IMR-90 (cell line): ENCODE measurements at regions not wholly inside any gene's neighbourhood (a gene's known extent, or its start where the extent isn't known, plus 50 kb on each side); places are given as distances from the start of the nearest gene placed in this dataset.
A peak's percentile ranks its signal among the peaks of the same experiment; 100 is the strongest.

ENCODE experiments used
- ATAC-seq: fragments of 200-7000 bp; cut with Tn5 transposase; 2 replicates; pipeline ENCODE4 v1.9.1; 2020; ENCODE audit warnings: low read depth, mild to moderate bottlenecking, moderate library complexity
- BruUV-seq: library from RNA; stranded (reverse); fragments of 400-500 nt; replicated peaks from 2 replicates; lab custom pipeline; 2021; lab: Mats Ljungman, UMichigan
- CTCF ChIA-PET: fragments of 300-600 bp; formaldehyde crosslinking; extraction: SDS; loops from one replicate; lab custom pipeline; 2021; ENCODE audit warnings: antibody characterized with exemption; lab: Yijun Ruan, JAX
- POLR2A ChIA-PET: fragments of 300-600 bp; sonication (Branson Sonifier 250); formaldehyde crosslinking; loops from one replicate; lab custom pipeline; 2022; ENCODE audit warnings: antibody characterized with exemption; ENCODE audit not compliant: unreplicated experiment; lab: Charles Lee
- DNase-seq: peaks from one replicate; pipeline ENCODE4 v3.0.0; 2013
- H2AFZ ChIP-seq: replicated peaks from 2 replicates; pipeline ENCODE3; 2013; ENCODE audit warnings: low read length, mild to moderate bottlenecking; ENCODE audit not compliant: poor library complexity
- H2AK5ac ChIP-seq: 2 replicates; pipeline ENCODE4 v1.6.1; 2013; ENCODE audit warnings: low read depth, low read length, inconsistent platforms
- H2AK9ac ChIP-seq: replicated peaks from 2 replicates; pipeline ENCODE3; 2013; ENCODE audit warnings: mild to moderate bottlenecking, low read depth, low read length, moderate library complexity; ENCODE audit not compliant: poor library complexity
- H2BK120ac ChIP-seq: 2 replicates; pipeline ENCODE4 v1.6.1; 2013; ENCODE audit warnings: low read depth, low read length, inconsistent platforms
- H2BK15ac ChIP-seq: 3 replicates; pipeline ENCODE4 v1.6.1; 2013; ENCODE audit warnings: low read depth, low read length, inconsistent platforms
- H2BK20ac ChIP-seq: 2 replicates; pipeline ENCODE4 v1.6.1; 2013; ENCODE audit warnings: low read depth, mild to moderate bottlenecking, inconsistent platforms, low read length, moderate library complexity
- H2BK5ac ChIP-seq: 2 replicates; pipeline ENCODE4 v1.6.1; 2013; ENCODE audit warnings: mild to moderate bottlenecking, low read depth, low read length, inconsistent platforms; ENCODE audit not compliant: poor library complexity, severe bottlenecking
- H3K14ac ChIP-seq: replicated peaks from 2 replicates; pipeline ENCODE4 v1.6.1; 2013; ENCODE audit warnings: low read depth, low read length, inconsistent platforms
- H3K18ac ChIP-seq: 2 replicates; pipeline ENCODE4 v1.6.1; 2013; ENCODE audit warnings: low read depth, low read length, control low read depth
- H3K23ac ChIP-seq: 2 replicates; pipeline ENCODE4 v1.6.1; 2013; ENCODE audit warnings: low read depth, low read length, inconsistent platforms
- H3K27ac ChIP-seq: 2 replicates; pipeline ENCODE4 v1.5.1; 2013; ENCODE audit warnings: mild to moderate bottlenecking, control low read depth, low read length; ENCODE audit not compliant: insufficient read depth
- H3K27me3 ChIP-seq: 2 replicates; pipeline ENCODE4 v1.6.1; 2013; ENCODE audit warnings: low read length; ENCODE audit not compliant: control insufficient read depth, insufficient read depth
- H3K36me3 ChIP-seq: 2 replicates; pipeline ENCODE4 v1.6.1; 2013; ENCODE audit warnings: low read length, mixed read lengths; ENCODE audit not compliant: control insufficient read depth, insufficient read depth
- H3K4ac ChIP-seq: 2 replicates; pipeline ENCODE4 v1.6.1; 2013; ENCODE audit warnings: low read depth, low read length, inconsistent platforms
- H3K4me1 ChIP-seq: 2 replicates; pipeline ENCODE4 v1.6.1; 2013; ENCODE audit warnings: low read length, mixed read lengths; ENCODE audit not compliant: control insufficient read depth, insufficient read depth
- H3K4me2 ChIP-seq: 2 replicates; pipeline ENCODE4 v1.6.1; 2013; ENCODE audit warnings: low read depth, mild to moderate bottlenecking, control low read depth, low read length, moderate library complexity
- H3K4me3 ChIP-seq: 2 replicates; pipeline ENCODE4 v1.5.1; 2013; ENCODE audit warnings: low read depth, mild to moderate bottlenecking, control low read depth, low read length, moderate library complexity; ENCODE audit not compliant: insufficient read depth
- H3K56ac ChIP-seq: 2 replicates; pipeline ENCODE4 v1.6.1; 2013; ENCODE audit warnings: low read length, inconsistent platforms; ENCODE audit not compliant: insufficient read depth; ENCODE audit errors: extremely low read depth
- H3K79me1 ChIP-seq, 2 experiments: 2 replicates each; pipeline ENCODE4 v1.6.1; 2013; ENCODE audit warnings: low read length in 2 of 2, inconsistent platforms in 1 of 2, low read depth in 1 of 2
- H3K9ac ChIP-seq: 2 replicates; pipeline ENCODE4 v1.6.1; 2013; ENCODE audit warnings: low read depth, low read length, control low read depth
- H3K9me1 ChIP-seq: 2 replicates; pipeline ENCODE4 v1.6.1; 2013; ENCODE audit warnings: low read length, inconsistent platforms; ENCODE audit not compliant: insufficient read depth
- H3K9me3 ChIP-seq: 2 replicates; pipeline ENCODE4 v1.6.1; 2013; ENCODE audit warnings: low read length; ENCODE audit not compliant: control insufficient read depth, insufficient read depth
- H4K20me1 ChIP-seq: 2 replicates; pipeline ENCODE4 v1.6.1; 2013; ENCODE audit warnings: low read length, inconsistent platforms; ENCODE audit not compliant: insufficient read depth
- H4K5ac ChIP-seq: 2 replicates; pipeline ENCODE4 v1.6.1; 2013; ENCODE audit warnings: mild to moderate bottlenecking, low read depth, low read length, control low read depth
- H4K8ac ChIP-seq, 2 experiments: 2 replicates each; pipeline ENCODE4 v1.6.1; 2013; ENCODE audit warnings: low read depth in 2 of 2, low read length in 2 of 2, control low read depth in 1 of 2, inconsistent platforms in 1 of 2
- H4K91ac ChIP-seq: 2 replicates; pipeline ENCODE4 v1.6.1; 2013; ENCODE audit warnings: low read depth, low read length, inconsistent platforms; ENCODE audit not compliant: insufficient read depth
- CEBPB ChIP-seq: IDR thresholded peaks from 2 replicates; pipeline ENCODE4 v1.6.1; 2012; ENCODE audit warnings: low read depth, low read length, improper control_type of control experiment
- FOS ChIP-seq: fragments of 150-350 bp; IDR thresholded peaks from 2 replicates; pipeline ENCODE4 v1.6.1; 2016; ENCODE audit warnings: low read depth, low read length
- MAZ ChIP-seq: IDR thresholded peaks from 2 replicates; pipeline ENCODE4 v1.6.1; 2012; ENCODE audit warnings: low read depth, mild to moderate bottlenecking, low read length, improper control_type of control experiment, moderate library complexity, borderline replicate concordance
- whole genome bisulfite sequencing, 2 experiments: methylation state at CpG; one replicate each; pipeline versions ENCODE4 v1.1.5 to v1.1.7; 2013; ENCODE audit warnings: missing lambda C conversion rate in 2 of 2; ENCODE audit not compliant: insufficient read length in 1 of 2; ENCODE audit errors: extremely low coverage in 2 of 2; 5-methylcytosine and 5-hydroxymethylcytosine counted together
- dilution Hi-C: fragments of 300-500 bp; cut with HindIII; formaldehyde crosslinking; loops from one replicate; pipeline ENCODE4 v1.14.3; 2018; ENCODE audit warnings: low sequenced_read_pairs; ENCODE audit not compliant: unreplicated experiment
- in situ Hi-C: fragments of 300-500 bp; cut with MboI; formaldehyde crosslinking; loops from 3 replicates; pipeline ENCODE4 v1.14.3; 2019; ENCODE audit warnings: low sequenced_read_pairs, inconsistent platforms, mixed read lengths
- intact Hi-C: fragments of 100-400 bp; cut with micrococcal nuclease; formaldehyde crosslinking; loops from 2 replicates; pipeline ENCODE4 v1.10.0; 2022

GRCh38 chr6:137277971-137278637, 58.9 kb upstream of the IFNGR1 start (continued):
- TF ChIP-seq MAZ = no peak

- Histone ChIP-seq H3K27ac (no peak overlapping the region), H2BK20ac (no peak overlapping the region), H3K9me3 (no peaks in the 10 kb centered on the region; the same call in 1 of the 2 replicates), H4K5ac (no peak overlapping the region), H3K4me2 (no peak overlapping the region), H3K23ac (no peak overlapping the region), H3K9ac (no peak overlapping the region), H2AFZ (no peak overlapping the region), H3K79me1 (no peaks in the 10 kb centered on the region), H2AK5ac (no peak overlapping the region), H3K36me3 (no peaks in the 10 kb centered on the region), H2BK15ac (no peak overlapping the region), H3K4me3 (no peak overlapping the region), H3K4me1 (no peaks in the 10 kb centered on the region), H2BK5ac (no peak overlapping the region), H4K20me1 (no peaks in the 10 kb centered on the region), H2AK9ac (no peak overlapping the region), H3K18ac (no peak overlapping the region), H3K14ac (no peak overlapping the region), H3K4ac (no peak overlapping the region), H3K9me1 (no peaks in the 10 kb centered on the region), H3K27me3 (peaks cover 9% of the 10 kb centered on the region), H4K8ac (no peak overlapping the region), H4K91ac (no peak overlapping the region), H3K56ac (no peak overlapping the region), H2BK120ac (no peak overlapping the region)
- POLR2A ChIA-PET = no interaction called here
- TF ChIP-seq FOS (no peak), CEBPB (0 out of 2 replicates have a peak, but pooled peaks have one; percentile 36)
- CTCF ChIA-PET = interaction anchor here (1.5 kb wide), 1 partner anchor 9 kb away, joined by 6 read pairs; no protein-coding TSS in a partner anchor
- WGBS, 2 experiments = no CpG with 5 or more reads among the region's 1 CpG
- dilution Hi-C loops = no loop called here
- in situ Hi-C loops = no loop called here
- intact Hi-C loops = loop anchor here (5.0 kb wide), 1 partner anchor 180 kb away; no protein-coding TSS in a partner anchor
- no TSS peak for BruUV-seq
- DNase-seq = peak; percentile 33
- ATAC-seq = no peak
Measured at GRCh38 chr6:137272403-137272802, 53.2 kb upstream of the IFNGR1 start.
